Adrenal gland (tissue), 9 donors: ENCODE measurements at regions not wholly inside any gene's neighbourhood (a gene's known extent, or its start where the extent isn't known, plus 50 kb on each side); places are given as distances from the start of the nearest gene placed in this dataset.

Experiments used
- DNase-seq, 7 donors: peaks; one replicate each; pipeline ENCODE4 v3.0.0-alpha.2; 2019 to 2020
- H3K27ac ChIP-seq, 5 donors: fragments of 200-600 bp; sonication (generic) in 4 of 5; 1 replicate in 3 of 5; 2 replicates in 2 of 5; pipeline versions ENCODE4 v1.5.1 to v1.8.0; 2016 to 2020; ENCODE audit warnings: mild to moderate bottlenecking in 1 of 5
- H3K27me3 ChIP-seq: fragments of 200-600 bp; 2 replicates; pipeline ENCODE4 v1.8.0; 2021
- H3K36me3 ChIP-seq, 2 donors: fragments of 200-600 bp; replicated peaks in 1 of 2; 1 replicate in 1 of 2; 2 replicates in 1 of 2; pipeline versions ENCODE4 v1.5.1 to v1.8.0; 2018 to 2022
- H3K4me1 ChIP-seq, 2 donors: fragments of 200-600 bp; replicated peaks in 1 of 2; 1 replicate in 1 of 2; 2 replicates in 1 of 2; pipeline versions ENCODE4 v1.5.1 to v1.8.0; 2018 to 2021
- H3K4me3 ChIP-seq, 4 donors: fragments of 200-600 bp; sonication (generic) in 3 of 4; one replicate each; pipeline ENCODE4 v1.5.1; 2016 to 2018
- H3K9me3 ChIP-seq, 3 donors: fragments of 200-600 bp; sonication (generic) in 1 of 3; replicated peaks in 1 of 3; 1 replicate in 2 of 3; 2 replicates in 1 of 3; pipeline versions ENCODE4 v1.5.1 to v1.8.0; 2016 to 2021
- CTCF ChIP-seq, 6 experiments: fragments of 450-650 bp in 4 of 6; fragments of 200-600 bp in 2 of 6; sonication (generic) in 1 of 6; IDR thresholded peaks; 1 replicate in 5 of 6; 2 replicates in 1 of 6; pipeline versions ENCODE4 v1.5.1 to v1.8.0; 2016 to 2021; ENCODE audit warnings: antibody characterized with exemption in 6 of 6, mild to moderate bottlenecking in 2 of 6, moderate library complexity in 1 of 6
- POLR2A ChIP-seq, 2 donors: fragments of 450-650 bp; IDR thresholded peaks; one replicate each; pipeline ENCODE4 v1.6.1; 2017; ENCODE audit warnings: antibody characterized with exemption in 2 of 2, mild to moderate bottlenecking in 2 of 2, moderate library complexity in 1 of 2
- WGBS, 4 donors: extraction: QIAGEN DNeasy Blood & Tissue Kit in 2 of 4; methylation state at CpG; one replicate each; pipeline versions ENCODE4 v1.1.5 to v1.1.7; 2013 to 2017; 5-methylcytosine and 5-hydroxymethylcytosine counted together
- intact Hi-C, 2 donors: fragments of 100-400 bp; cut with DNase I; formaldehyde crosslinking; loops; one replicate each; pipeline versions ENCODE4 v1.14.1 to v1.15.0; 2022 to 2023
- donor health status: healthy with polysubstance abuse.
- donor health status: Bipolar disorder and iron deficiency.
- donor health status: DM: yes; HTN: yes; CAD: no.
- donor health status: DM: no; HTN: no; CAD: no.
- donor health status: DM: no; HTN: no; CAD: no.

- 91 to 96% (median 92%) methylated on average over 5 of the region's 5 CpGs for WGBS, 4 donors
- H3K9me3 ChIP-seq, result no peaks in the 10 kb centered on the region
These were observed 288.2 kb upstream of the LRATD1 start for GRCh38 chr2:14344355-14344754.

GRCh38 chr2:14348247-14348646 is 284.3 kb upstream of the LRATD1 start:
- intact Hi-C loops, result no loop called here
- WGBS, 4 donors, result 80 to 85% (median 82%) methylated on average over 8 of the region's 8 CpGs
- Histone ChIP-seq H3K9me3 (no peaks in the 10 kb centered on the region), H3K36me3 (no peaks in the 10 kb centered on the region), H3K27ac (no peak overlapping the region), H3K4me1 (no peaks in the 10 kb centered on the region), H3K4me3 (no peak overlapping the region), H3K27me3 (no peaks in the 10 kb centered on the region)
- no peak for TF ChIP-seq CTCF (IDR thresholded peaks at IDR 0.05)
- no peak for TF ChIP-seq POLR2A (IDR thresholded peaks at IDR 0.05)
- no peak for DNase-seq

More at GRCh38 chr2:14344355-14344754, 288.2 kb upstream of the LRATD1 start:
- H3K36me3 ChIP-seq, result no peaks in the 10 kb centered on the region
- H3K4me3 ChIP-seq, result no peak overlapping the region
- intact Hi-C loops, result no loop called here
- no peak for DNase-seq
- no peaks in the 10 kb centered on the region for H3K4me1 ChIP-seq
- no peak overlapping the region for H3K27ac ChIP-seq
- TF ChIP-seq POLR2A (IDR thresholded peaks at IDR 0.05) (no peak), CTCF (IDR thresholded peaks at IDR 0.05) (no peak)
- H3K27me3 ChIP-seq, result no peaks in the 10 kb centered on the region

GRCh38 chr2:14350856-14351255 is 281.7 kb upstream of the LRATD1 start:
- intact Hi-C loops, result no loop called here
- Histone ChIP-seq H3K4me3 (no peak overlapping the region), H3K4me1 (no peaks in the 10 kb centered on the region), H3K9me3 (no peaks in the 10 kb centered on the region), H3K27ac (no peak overlapping the region), H3K27me3 (no peaks in the 10 kb centered on the region), H3K36me3 (no peaks in the 10 kb centered on the region)
- no peak for TF ChIP-seq POLR2A (IDR thresholded peaks at IDR 0.05)
- TF ChIP-seq CTCF (IDR thresholded peaks at IDR 0.05), result no peak
- no peak for DNase-seq

- no peaks in the 10 kb centered on the region for H3K36me3 ChIP-seq
- no peak overlapping the region for H3K27ac ChIP-seq
- TF ChIP-seq CTCF (IDR thresholded peaks at IDR 0.05), result no peak
- TF ChIP-seq POLR2A (IDR thresholded peaks at IDR 0.05), result no peak
- H3K27me3 ChIP-seq, result no peaks in the 10 kb centered on the region
- H3K9me3 ChIP-seq, result no peaks in the 10 kb centered on the region
- no peak for DNase-seq
- no peak overlapping the region for H3K4me3 ChIP-seq
- no peaks in the 10 kb centered on the region for H3K4me1 ChIP-seq
- intact Hi-C loops, result no loop called here
These were observed 280.4 kb upstream of the LRATD1 start for GRCh38 chr2:14352067-14352466.
